RWPE1 (cell line): ENCODE measurements at regions not wholly inside any gene's neighbourhood (a gene's known extent, or its start where the extent isn't known, plus 50 kb on each side); places are given as distances from the start of the nearest gene placed in this dataset.

Source experiments
- CTCF ChIA-PET: fragments of 350-600 bp; sonication (Branson Sonifier 250); formaldehyde crosslinking; extraction: SDS; loops from one replicate; lab custom pipeline; 2021; lab: Yijun Ruan, JAX
- POLR2A ChIA-PET: fragments of 400-600 bp; formaldehyde crosslinking; extraction: SDS; loops from one replicate; lab custom pipeline; 2020; ENCODE audit warnings: antibody characterized with exemption; ENCODE audit not compliant: low non-redundant PET; lab: Yijun Ruan, JAX
- DNase-seq: peaks from one replicate; pipeline ENCODE4 v3.0.0; 2012; ENCODE audit warnings: low spot score
- H3K27ac ChIP-seq: fragments of 450-650 bp; 2 replicates; pipeline ENCODE4 v1.5.1; 2017
- TF ChIP-seq, protein P1 (sequence below): fragments of 450-650 bp; conservative IDR thresholded peaks from 2 replicates; pipeline ENCODE4 v1.5.1; 2017; ENCODE audit warnings: low read depth, mild to moderate bottlenecking

DNA sequence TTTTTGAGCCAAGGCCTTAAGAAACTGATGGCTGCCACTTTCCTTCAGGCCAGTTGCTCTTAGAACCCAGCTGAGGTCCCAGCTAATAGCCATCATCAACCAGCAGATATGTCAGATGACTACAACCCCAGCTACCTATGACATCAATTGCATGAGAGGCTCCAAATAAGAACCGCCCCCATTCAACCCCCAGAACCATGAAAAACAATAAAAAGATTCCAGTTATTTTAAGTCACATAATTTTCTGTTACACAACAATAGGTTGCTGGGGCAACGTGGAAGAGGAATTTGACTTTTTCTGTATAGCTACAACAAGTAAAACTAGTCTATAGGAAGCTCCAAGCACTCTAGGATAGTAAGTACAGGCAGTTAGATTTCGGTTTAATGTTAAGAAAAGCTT lies 216.3 kb upstream of the MTNR1B start:
- CTCF ChIA-PET: interaction anchor here (0.6 kb wide), 1 partner anchor 133 kb away, joined by 3 read pairs; no protein-coding TSS in a partner anchor
- H3K27ac ChIP-seq: no peak overlapping the region
- POLR2A ChIA-PET: no interaction called here
- no peak for DNase-seq
- TF ChIP-seq, protein P1, sequence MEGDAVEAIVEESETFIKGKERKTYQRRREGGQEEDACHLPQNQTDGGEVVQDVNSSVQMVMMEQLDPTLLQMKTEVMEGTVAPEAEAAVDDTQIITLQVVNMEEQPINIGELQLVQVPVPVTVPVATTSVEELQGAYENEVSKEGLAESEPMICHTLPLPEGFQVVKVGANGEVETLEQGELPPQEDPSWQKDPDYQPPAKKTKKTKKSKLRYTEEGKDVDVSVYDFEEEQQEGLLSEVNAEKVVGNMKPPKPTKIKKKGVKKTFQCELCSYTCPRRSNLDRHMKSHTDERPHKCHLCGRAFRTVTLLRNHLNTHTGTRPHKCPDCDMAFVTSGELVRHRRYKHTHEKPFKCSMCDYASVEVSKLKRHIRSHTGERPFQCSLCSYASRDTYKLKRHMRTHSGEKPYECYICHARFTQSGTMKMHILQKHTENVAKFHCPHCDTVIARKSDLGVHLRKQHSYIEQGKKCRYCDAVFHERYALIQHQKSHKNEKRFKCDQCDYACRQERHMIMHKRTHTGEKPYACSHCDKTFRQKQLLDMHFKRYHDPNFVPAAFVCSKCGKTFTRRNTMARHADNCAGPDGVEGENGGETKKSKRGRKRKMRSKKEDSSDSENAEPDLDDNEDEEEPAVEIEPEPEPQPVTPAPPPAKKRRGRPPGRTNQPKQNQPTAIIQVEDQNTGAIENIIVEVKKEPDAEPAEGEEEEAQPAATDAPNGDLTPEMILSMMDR: no peak

DNA sequence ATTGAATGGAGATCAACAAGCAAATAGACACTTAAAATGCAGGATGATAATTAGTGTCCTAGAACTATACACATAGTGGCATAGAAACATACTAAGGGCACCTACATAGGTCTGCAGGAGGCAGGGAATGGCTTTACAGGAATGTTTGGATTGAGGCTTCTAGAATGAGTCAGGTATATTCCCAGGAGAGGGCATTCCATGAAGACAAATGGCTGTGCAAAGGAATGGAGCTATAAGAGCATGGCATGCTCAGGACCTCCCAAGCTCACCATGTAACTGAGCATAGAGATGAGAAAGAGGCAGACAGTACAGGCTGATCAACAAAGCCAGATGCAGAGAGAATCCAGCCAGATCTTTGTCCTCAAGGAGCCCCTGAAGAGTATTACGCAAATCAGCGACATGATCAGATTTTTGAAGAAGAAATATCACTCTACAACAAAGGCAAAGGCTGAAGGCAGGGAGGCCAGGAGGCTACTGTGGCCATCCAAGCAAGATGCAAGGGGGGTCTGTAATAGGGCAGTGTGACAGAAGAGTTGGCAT lies 211.1 kb upstream of the MTNR1B start:
- TF ChIP-seq, protein P1: no peak
- DNase-seq: no peak
- ChIA-PET CTCF (no interaction called here), POLR2A (no interaction called here)
- no peak overlapping the region for H3K27ac ChIP-seq

DNA sequence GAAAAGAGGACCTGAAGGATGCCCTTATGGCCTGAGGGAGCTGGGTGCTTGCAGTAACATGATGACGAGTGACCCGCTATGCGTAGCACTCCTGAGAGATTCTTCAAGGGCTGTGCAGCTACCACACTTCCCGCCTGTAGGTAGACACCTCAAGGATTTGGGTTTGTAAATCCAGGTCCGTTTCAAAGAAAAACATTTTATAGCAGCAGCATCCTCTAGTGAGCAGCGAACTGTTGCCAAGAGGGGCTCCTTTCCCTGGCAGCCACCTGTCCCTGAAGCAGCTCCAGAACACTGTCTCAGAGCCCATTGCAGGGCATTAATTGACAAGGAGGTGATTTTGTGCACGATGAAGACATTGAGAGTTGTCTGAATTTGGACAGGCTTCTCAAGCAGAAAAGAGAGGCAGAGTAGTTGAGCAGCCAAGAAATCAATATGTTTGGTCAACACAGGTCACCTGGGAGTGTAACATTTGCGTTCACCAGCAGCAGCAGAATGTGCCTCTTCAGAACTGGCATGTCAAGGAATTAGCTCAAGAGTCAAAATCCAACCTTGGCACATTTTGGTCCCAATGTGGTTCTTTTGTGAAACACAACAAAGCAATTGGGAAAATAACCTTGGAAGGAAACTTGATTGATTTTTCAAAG lies 209.8 kb upstream of the MTNR1B start:
- CTCF ChIA-PET: interaction anchor here (1.0 kb wide), 1 partner anchor 21 kb away, joined by 4 read pairs; no protein-coding TSS in a partner anchor
- no peak for DNase-seq
- POLR2A ChIA-PET: no interaction called here
- H3K27ac ChIP-seq: no peak overlapping the region
- TF ChIP-seq, protein P1: no peak

DNA sequence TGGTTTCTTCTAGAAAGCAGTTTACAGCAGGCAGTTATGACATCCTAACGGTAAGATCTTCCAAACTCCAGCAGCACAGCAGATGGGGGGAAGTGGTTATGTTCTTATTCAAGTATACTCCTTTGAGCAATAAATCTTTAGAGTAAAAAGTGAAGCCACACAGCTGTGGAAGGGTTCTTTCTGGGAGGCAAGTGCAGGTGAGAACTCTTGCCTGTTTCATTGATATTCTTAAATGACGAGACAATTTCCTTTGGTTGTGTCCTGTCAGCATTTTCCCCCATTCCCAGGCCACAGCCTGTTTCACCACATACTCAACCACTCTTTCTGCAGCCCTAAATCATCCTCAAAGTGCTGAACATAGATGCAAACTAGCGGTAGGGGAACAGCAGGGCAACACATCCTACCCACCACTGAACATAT lies 207.3 kb upstream of the MTNR1B start:
- TF ChIP-seq, protein P1: no peak
- POLR2A ChIA-PET: no interaction called here
- no peak overlapping the region for H3K27ac ChIP-seq
- CTCF ChIA-PET: no interaction called here
- no peak for DNase-seq

DNA sequence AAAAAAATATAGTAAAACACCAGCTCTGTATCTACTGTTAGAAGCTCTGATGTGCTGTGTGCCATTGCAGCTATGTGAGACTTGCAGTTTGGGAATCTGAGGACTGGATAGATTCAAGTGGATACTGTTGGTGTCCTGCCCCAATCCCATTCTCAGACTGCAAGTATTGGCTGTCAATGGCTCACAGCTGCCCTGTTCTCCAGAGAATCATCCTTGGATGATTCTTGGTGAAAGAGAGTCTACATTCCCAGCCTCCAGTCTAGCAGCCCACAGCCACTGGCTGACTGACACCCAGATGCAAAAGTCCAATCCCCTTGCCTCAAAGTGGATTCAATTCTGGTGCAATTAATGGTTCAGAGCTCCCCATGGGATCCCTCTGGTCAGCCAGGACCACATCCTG lies 206.1 kb upstream of the MTNR1B start:
- DNase-seq: no peak
- ChIA-PET CTCF (no interaction called here), POLR2A (no interaction called here)
- TF ChIP-seq, protein P1: no peak
- no peak overlapping the region for H3K27ac ChIP-seq

DNA sequence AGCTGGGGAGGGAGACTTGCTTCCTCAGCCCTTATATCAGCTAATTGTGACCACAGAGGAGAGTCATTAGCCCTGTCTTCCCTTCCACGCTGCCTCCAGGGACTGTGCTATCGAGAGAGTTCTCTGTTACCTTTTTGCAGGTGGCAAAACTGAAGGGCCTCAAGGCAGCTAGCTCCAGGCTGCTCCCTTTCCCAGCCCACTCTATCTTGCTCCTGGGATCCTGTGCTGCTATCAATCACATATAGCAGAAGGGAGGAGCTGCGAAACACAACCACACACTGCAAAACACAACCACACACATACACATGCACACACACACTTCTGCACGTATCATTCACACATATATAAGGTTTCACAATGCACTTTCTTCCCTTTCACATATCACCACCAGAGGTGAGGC lies 205.3 kb upstream of the MTNR1B start:
- DNase-seq: no peak
- ChIA-PET CTCF (no interaction called here), POLR2A (no interaction called here)

More for the DNA sequence above, 205.3 kb upstream of the MTNR1B start:
- TF ChIP-seq, protein P1: no peak
- no peak overlapping the region for H3K27ac ChIP-seq
